ENCODE measurements at regions not wholly inside any gene's neighbourhood (a gene's known extent, or its start where the extent isn't known, plus 50 kb on each side); places are given as distances from the start of the nearest gene placed in this dataset.

GRCh38 chr14:85332401-85332800 lies 197.5 kb upstream of the FLRT2 start:
- H3K4me1 ChIP-seq: no peaks in the 10 kb centered on the region
- no peak overlapping the region for H3K27ac ChIP-seq
- H3K27me3 ChIP-seq: no peaks in the 10 kb centered on the region
- WGBS, 2 donors: 21 to 56% methylated on average over 1 of the region's 1 CpG
- no peak overlapping the region for H3K4me3 ChIP-seq
- no peaks in the 10 kb centered on the region for H3K36me3 ChIP-seq
- no peak for DNase-seq
- TF ChIP-seq POLR2AphosphoS5 (IDR thresholded peaks at IDR 0.05) (no peak), POLR2A (IDR thresholded peaks at IDR 0.05) (no peak), EP300 (IDR thresholded peaks at IDR 0.05) (no peak), CTCF (IDR thresholded peaks at IDR 0.05) (no peak)
- intact Hi-C loops (cut with DNase I): no loop called here
- H3K9me3 ChIP-seq: no peaks in the 10 kb centered on the region

DNA sequence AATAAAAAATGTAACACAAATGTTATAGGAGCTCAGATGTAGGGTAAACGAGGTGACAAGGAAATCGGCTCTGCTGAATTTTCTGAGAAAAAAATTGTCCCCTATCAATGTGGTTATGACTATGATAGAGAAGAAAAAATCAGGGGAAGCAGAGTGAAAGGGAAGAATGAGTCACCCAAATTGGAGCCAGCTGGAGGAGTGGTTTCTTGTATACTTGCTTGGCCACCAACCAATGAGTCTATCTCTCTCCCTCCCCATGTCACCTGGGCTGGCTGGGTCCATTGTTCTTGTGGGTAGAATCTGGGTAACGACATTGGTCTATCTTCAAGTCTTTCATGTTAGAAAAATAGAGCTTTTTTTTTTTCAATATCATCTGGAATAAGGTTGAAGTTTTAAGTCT lies 196.6 kb upstream of the FLRT2 start:
- intact Hi-C loops (cut with DNase I): no loop called here

DNA sequence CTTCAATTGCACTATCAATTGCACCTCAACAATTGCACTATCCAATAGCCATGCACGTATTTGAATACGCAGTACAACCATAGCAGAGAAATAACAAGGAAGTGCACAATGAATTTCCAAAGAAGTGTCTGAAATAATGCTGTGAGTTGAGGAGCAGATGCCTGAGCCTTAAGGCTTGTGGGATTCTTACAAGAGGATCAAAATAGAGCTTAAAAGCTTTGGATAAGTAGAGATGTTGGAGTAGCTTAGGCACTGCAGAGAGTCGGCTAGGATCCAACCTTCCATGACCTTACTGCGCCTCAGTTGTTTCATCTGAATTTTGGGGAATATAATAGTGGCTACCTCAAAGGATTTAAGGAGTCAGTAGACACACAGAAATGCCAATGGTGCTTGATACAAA lies 196.1 kb upstream of the FLRT2 start:
- TF ChIP-seq POLR2A (IDR thresholded peaks at IDR 0.05) (no peak), POLR2AphosphoS5 (IDR thresholded peaks at IDR 0.05) (no peak), CTCF (IDR thresholded peaks at IDR 0.05) (no peak), EP300 (IDR thresholded peaks at IDR 0.05) (no peak)
- no peak for DNase-seq
- H3K27me3 ChIP-seq: no peaks in the 10 kb centered on the region
- H3K36me3 ChIP-seq: no peaks in the 10 kb centered on the region
- H3K4me1 ChIP-seq: no peaks in the 10 kb centered on the region
- 93 to 96% methylated on average over 4 of the region's 4 CpGs for WGBS, 2 donors
- intact Hi-C loops (cut with DNase I): no loop called here
- H3K27ac ChIP-seq: no peak overlapping the region
- H3K4me3 ChIP-seq: no peak overlapping the region
- H3K9me3 ChIP-seq: no peaks in the 10 kb centered on the region

More for the DNA sequence above, 196.6 kb upstream of the FLRT2 start:
- DNase-seq: no peak
- Histone ChIP-seq H3K27me3 (no peaks in the 10 kb centered on the region), H3K4me3 (no peak overlapping the region), H3K36me3 (no peaks in the 10 kb centered on the region), H3K4me1 (no peaks in the 10 kb centered on the region), H3K27ac (no peak overlapping the region), H3K9me3 (no peaks in the 10 kb centered on the region)
- WGBS, 2 donors: 69 to 88% methylated on average over 3 of the region's 3 CpGs
- TF ChIP-seq CTCF (IDR thresholded peaks at IDR 0.05): no peak
- TF ChIP-seq POLR2A (IDR thresholded peaks at IDR 0.05): no peak
- no peak for TF ChIP-seq EP300 (IDR thresholded peaks at IDR 0.05)
- no peak for TF ChIP-seq POLR2AphosphoS5 (IDR thresholded peaks at IDR 0.05)

DNA sequence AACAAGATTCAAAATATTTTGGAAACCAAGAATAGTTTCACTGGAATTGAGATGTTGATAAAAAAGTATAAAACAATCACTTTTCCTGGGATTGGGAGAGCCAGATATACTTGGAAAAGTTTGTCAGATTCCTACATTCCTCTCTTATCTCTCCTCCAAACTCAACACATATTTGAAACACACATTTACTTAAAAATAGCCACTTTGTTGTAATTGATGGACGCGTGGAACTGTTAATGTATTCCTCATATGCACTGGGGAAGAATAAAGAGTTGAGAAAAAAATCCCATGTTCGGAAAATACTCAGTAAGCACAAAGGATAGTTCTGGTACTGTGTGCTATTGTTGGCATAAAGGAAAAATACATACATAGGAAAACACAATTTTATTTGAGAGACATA lies 195.6 kb upstream of the FLRT2 start:
- no peaks in the 10 kb centered on the region for H3K9me3 ChIP-seq
- WGBS, 2 donors: 89 to 97% methylated on average over 3 of the region's 3 CpGs
- DNase-seq: no peak
- H3K4me3 ChIP-seq: no peak overlapping the region
- H3K36me3 ChIP-seq: no peaks in the 10 kb centered on the region
- TF ChIP-seq POLR2A (IDR thresholded peaks at IDR 0.05): no peak
- no peak for TF ChIP-seq CTCF (IDR thresholded peaks at IDR 0.05)
- TF ChIP-seq EP300 (IDR thresholded peaks at IDR 0.05): no peak
- TF ChIP-seq POLR2AphosphoS5 (IDR thresholded peaks at IDR 0.05): no peak
- intact Hi-C loops (cut with DNase I): no loop called here
- H3K27me3 ChIP-seq: no peaks in the 10 kb centered on the region
- no peaks in the 10 kb centered on the region for H3K4me1 ChIP-seq
- H3K27ac ChIP-seq: no peak overlapping the region

GRCh38 chr14:85336257-85336656 lies 193.7 kb upstream of the FLRT2 start:
- Histone ChIP-seq H3K36me3 (no peaks in the 10 kb centered on the region), H3K4me1 (no peaks in the 10 kb centered on the region), H3K4me3 (no peak overlapping the region), H3K9me3 (no peaks in the 10 kb centered on the region), H3K27ac (no peak overlapping the region), H3K27me3 (no peaks in the 10 kb centered on the region)
- no peak for TF ChIP-seq EP300 (IDR thresholded peaks at IDR 0.05)
- intact Hi-C loops (cut with DNase I): no loop called here
- WGBS, 2 donors: 88 to 96% methylated on average over 1 of the region's 1 CpG
- no peak for DNase-seq

Data from sigmoid colon (tissue), 6 donors.